GM19467 (cell line): ENCODE measurements at regions not wholly inside any gene's neighbourhood (a gene's known extent, or its start where the extent isn't known, plus 50 kb on each side); places are given as distances from the start of the nearest gene placed in this dataset.
"Not testable (repeated sequence)": the region's sequence is repeated elsewhere in the genome, so short reads cannot be mapped to it uniquely, and the experiment has no call there.

Experiments used
- ATAC-seq: cut with Tn5 transposase; IDR thresholded peaks from one replicate; pipeline ENCODE4 v1.9.1; 2021; ENCODE audit warnings: mild to moderate bottlenecking, moderate library complexity; ENCODE audit not compliant: unreplicated experiment

DNA sequence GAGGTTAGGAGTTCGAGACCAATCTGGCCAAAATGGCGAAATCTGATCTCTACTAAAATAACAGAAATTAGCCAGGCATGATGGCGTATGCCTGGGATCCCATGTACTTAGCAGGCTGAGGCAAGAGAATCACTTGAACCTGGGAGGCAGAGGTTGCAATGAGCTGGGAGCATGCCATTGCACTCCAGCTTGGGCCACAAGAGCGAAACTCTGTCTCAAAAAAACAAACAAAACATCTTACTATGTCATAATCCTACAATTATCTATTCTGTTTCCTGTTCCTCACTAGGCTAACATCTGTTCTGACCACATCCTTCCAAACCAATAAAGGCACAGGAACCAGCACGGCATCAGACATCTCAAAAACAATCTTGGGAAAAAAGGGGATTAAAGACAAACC is 361.8 kb upstream of the UBE2E3 start:
- no peak for ATAC-seq

DNA sequence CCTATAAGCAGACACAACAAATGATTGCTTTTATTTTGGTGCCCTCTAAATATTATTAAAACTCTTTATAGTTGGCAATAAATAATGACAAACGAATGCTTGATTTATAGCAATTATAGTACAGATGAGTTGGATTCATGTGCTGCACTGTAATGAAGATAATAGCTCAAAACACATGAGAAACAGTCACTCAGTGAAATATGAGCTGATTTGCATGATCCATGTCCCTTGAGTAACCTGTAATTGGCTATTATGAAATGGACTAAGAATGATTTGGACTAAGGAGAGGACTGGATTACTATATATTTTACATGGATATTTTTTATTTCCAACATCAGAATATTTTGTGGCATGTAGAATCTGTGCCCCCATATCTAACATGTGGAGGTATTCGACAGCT is 365.6 kb upstream of the UBE2E3 start:
- no peak for ATAC-seq

DNA sequence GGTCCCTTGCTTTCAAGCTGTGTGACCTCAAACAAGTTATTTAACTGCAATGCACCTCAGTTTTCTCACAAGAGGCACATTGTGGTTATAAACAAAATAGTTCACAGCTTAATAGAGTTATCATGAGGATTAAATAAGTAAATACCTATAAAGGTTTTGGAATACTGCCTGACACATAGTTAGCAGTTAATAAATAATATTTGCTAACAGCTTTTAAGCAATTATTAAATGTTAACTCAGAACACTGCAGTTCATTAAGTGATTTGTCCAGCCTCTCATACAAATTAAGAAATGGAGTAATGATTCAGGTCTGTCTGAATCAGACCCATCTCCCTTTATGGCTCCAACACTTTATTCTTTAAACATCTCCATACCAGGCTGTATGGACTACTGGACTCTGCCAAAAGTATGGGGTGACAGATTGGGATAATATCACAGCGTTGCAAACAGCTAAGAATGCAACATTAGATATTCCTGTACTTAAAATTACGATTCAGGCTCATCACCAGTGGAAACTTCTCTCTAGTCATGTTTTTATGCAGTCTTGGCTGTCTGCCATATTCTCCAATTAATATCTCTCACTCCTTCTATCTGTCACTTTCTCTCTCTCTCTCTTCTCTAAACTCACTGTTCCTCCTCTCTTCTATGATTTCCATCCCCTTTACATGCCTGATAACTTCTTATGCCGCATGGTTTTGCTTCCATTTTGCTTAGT is 370.6 kb upstream of the UBE2E3 start:
- ATAC-seq = no peak

DNA sequence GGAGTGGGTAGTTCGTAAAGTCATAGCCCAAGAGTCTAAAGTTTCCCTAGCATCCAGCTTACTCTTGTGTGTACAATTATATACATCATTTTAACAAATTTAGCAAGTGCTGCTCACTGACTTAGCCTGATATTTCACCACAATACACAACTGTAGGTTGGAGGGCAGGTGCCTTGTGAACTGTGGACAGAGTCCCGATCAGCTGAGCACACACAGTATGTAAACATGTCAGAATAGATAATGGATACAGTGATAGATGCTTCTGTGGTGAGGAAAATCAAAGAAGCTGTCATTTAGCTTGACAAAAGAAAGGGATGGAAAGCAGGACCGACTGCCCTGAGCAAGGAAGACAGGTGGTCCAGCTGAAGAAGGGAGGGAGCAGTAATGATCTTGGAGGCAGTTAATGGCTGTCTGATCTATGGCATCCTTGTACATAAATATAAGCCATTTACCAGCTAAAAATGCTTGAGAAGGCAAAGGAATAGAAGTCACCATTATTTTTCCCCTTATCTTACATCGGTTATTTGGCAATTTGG is 372.8 kb upstream of the UBE2E3 start:
- ATAC-seq = no peak

DNA sequence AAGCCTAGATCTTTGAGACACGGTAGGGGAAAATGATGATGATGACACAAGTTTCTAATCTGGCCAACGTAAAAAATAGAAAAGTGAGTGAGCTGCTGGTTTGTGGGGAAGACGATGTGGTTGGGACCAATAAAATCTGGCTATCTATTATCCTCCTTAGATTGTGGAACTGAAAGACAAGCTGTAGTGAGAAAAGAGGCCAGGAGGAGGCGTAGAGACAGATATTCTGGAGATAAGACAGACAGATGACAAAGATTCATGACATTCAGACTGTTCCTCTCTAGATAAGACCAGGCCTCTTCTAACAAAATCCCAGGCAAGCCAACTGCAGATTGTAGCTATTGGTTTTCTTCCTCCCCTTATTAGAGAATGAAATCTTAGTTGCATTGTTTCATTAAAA is 376.3 kb upstream of the UBE2E3 start:
- no peak for ATAC-seq

DNA sequence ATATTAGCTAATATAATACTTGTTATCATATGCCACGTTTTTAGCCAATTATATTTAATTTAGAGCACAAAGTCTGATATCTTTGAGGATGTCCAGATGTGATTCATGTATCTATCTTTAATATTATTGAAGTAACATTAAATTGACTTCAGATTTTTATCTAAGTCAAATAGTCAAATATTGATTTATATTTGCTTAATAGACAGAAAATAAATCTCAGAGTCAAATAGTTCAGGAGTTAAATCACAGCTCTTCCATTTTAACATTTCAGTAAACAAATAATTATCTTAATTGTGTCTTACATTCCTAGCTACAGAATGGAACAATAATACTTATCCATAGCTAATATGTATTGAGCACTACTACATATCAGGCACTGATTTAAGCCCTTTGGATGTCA is 379.4 kb upstream of the UBE2E3 start:
- ATAC-seq = no peak

DNA sequence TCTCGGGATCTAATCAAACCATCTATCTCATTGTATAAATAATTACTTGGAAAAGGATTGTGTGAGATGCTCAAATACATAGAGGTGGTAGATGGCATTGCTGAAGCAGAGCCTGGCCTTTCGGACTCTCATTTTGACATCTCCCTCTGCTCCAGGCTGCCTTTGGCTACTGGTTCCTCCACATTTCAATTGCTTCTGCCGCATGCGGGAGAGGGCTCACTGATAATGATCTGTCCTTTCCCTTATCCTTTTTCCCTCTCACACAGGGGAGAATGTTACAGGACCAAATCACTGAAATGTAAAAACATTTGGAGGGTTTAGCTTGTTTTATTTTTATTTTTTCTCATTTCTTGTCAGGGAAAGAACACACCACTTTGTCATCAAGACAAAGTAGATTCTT is 380.6 kb upstream of the UBE2E3 start:
- no peak for ATAC-seq

DNA sequence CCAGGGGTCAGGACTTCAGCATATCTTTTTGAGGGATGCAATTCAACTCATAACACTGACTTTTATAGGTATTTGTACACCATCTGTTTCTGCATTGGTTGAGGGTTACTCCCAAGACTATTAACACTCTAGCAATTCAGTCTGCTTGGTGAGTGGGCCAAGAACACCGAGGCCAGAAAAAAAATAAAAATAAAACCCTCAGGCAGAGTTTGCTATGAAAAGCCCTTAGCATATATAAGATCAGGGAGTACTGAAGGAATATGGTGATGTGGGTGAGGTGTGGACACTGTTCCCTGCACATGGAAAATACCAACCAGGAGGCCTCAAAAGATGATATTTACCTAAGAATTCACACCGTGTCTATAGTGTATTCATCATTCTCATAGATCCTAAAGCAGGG is 383.2 kb upstream of the UBE2E3 start:
- ATAC-seq = no peak

DNA sequence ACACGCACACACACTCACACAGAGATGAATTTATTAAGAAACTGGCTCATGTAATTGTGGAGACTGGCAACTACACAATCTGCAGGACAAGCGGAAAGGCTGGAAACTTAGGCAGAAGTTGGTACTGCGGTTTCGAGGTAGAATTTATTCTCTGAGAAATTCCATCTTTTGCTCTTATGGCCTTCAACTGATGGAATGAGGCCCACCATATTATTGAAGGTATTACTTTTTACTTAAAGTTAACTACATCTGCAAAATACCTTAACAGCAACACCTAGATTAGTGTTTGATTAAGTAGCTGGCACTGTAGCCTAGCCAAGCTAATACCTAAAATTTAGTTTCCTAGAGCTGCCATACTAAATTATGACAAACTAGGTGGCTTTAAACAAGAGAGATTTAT is 384.0 kb upstream of the UBE2E3 start:
- no peak for ATAC-seq

DNA sequence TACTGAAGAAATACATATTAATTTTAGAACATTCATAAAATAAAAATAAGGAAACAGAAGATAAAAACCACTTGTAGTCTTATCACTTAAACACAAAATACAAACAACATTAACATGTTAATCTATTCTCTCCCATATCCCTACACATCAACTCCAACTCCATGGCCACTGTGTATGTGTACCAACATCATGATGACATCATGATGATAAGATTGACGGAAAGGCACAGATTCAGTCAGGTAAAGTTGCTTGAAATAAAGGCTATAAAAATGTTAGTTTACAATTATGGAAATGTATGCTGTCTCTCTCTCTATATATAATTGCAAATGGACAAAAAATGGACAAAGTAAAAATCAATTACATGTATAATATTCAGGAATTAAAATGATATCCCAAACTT is 388.5 kb upstream of the UBE2E3 start:
- ATAC-seq = no peak

DNA sequence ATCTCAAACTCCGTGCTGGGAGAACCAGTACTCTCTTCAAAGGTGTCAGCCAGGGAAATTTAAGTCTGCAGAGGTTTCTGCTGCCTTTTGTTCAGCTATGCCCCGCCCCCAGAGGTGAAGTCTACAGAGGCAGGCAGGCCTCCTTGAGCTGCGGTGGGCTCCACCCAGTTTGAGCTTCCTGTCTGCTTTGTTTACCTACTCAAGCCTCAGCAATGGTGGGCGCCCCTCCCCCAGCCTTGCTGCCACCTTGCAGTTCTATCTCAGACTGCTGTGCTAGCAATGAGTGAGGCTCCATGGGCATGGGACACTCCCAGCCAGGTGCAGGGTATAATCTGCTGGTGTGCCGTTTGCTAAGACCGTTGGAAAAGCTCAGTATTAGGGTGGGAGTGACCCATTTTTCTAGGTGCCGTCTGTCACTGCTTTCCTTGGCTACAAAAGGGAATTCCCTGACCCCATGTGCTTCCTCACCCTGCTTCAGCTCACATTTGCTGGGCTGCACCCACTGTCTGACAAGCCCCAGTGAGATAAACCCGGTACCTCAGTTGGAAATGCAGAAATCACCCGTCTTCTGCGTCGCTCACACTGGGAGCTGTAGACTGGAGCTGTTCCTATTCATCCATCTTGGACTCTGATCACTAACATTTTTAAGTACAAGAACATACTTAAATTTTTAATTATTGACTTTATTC is 389.2 kb upstream of the UBE2E3 start:
- ATAC-seq = not testable (repeated sequence)

DNA sequence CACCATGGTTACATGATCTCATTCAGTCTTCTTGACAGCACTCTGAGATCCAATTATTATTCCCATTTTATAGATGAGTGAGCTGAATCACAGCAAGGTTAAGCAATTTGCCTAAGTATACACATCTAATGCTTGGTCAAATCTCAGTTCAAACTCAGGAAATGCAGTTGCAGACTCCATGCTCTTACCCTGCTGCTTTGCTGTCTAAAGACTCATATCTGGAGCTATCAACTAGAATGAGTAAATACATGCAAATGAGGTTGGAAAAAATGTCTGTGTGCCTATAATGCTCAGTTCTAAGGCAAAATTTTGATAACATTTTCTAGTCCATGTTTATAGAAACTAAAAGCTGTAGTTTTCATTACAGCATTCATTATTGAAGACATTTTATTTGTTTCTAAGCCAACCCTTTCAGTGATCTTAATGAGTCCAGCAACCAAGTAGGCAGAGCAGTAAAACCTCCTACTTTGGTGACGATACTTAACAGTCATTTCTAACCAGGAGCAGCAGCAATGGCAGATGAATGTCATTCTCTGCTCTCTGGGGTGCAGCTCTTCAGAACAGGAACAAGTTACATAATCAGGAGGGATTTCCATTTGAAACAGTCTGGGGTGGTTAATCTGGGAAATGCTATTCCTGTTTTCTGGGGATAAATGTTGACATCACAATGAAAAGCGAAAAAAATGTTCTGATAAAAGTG is 396.8 kb upstream of the UBE2E3 start:
- no peak for ATAC-seq

DNA sequence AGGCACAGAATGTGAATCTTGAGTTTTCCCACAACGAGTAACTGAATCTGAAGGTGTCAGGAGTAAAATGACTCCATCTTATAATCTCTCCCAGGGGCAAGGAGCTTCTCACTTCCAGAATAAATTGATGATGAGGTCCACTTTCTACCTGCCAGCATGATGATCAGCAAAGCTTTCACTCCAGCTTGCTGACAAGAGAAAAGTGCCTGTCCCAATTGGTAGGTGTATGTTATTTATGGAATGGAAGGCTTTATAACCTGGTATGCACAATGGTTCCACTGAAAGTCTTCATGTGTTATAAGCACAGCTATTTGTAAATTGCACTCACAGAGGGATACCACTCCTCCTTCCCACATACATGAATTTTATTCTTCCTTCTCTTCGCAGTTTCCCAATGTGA is 401.0 kb upstream of the UBE2E3 start:
- ATAC-seq = no peak

DNA sequence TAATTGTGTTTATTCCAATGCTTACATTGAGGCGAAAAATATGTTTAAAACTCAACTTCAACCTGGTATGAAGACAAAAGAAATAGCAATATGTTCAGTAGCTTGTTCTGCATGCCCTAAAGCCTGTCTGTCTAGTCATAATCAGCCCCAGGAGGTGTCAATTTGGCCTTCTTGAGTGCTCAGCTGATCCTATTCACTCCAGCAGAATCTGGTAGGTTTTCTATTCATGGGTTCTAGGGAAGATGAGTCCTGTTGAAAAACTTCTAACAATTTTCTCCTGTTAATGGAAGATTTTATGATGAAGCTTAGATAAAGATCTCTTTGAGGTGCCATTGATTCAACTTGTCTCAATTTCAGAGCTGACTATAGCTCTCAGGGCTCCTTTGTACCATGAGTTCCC is 402.0 kb upstream of the UBE2E3 start:
- ATAC-seq = no peak

DNA sequence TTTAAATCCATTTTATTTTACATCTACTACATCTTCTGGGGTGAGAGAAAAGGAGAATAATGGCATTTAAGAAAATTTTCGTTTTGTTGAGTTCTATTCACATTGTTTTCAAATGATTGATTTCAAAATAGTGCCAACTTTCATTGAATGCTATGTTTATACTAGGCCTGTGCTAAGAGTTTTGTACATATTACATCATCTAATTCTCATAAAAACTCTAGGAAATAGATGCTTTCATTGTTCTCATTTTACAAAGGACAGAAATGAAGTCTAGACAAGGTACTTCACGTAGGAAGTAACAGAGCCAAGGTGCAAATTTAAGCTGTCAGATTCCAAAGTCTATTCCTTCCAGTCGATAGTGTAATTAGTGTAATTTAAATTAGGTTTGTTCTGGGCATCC is 402.8 kb upstream of the UBE2E3 start:
- no peak for ATAC-seq

DNA sequence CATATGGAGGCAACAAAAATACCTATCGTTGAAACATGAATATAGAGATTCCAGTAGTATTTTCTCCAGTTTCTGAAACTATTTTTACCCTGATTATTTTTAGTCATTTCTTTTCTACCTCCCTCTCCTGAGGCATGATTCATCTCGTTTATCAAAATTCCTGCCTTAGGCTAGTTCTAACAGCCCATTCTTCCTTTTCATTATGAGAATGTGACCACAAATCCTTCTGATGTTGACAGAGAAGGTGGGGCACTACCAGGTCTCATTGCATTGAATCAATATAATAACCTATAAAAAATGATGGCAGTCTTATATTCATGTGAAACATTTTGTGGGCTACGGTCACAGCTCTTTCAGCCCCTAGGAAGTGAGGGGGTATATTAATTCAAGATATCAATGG is 406.5 kb upstream of the UBE2E3 start:
- ATAC-seq = no peak

DNA sequence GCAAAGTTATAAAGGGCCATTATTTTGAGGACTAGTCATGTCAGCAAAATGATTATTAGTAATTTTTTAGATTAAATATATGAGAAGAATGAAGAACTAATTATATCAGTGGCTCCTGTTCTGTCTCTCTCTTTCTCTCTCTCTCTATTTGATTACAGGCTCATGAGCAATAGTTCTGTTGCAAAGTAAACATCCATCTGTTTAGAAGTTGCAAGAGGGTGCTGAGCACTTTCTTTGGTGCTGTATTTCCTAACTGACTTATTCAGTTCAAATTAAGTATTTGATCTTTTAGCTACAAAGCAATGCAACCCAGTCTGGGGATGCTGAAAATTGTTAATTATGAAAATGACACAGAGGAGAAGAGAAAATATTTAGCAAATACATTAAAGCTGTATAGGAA is 408.1 kb upstream of the UBE2E3 start:
- ATAC-seq = no peak

DNA sequence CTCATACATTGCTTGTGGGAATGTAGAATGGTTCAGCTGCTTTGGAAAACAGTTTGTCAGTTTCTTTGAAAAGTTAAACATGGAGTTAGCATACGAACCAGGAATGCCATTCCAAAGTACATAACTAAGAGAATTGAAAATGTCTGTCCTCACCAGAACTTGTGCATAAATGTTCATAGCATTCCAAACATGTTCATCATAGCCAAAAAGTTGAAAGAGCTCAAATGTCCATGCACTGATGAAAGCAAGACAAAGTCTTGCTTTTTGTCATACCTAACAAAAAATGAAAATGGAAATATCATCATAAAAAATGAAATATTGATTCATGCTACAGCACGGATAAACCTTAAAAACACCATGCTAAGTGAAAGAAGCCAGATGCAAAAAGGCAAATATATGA is 408.8 kb upstream of the UBE2E3 start:
- ATAC-seq = no peak

DNA sequence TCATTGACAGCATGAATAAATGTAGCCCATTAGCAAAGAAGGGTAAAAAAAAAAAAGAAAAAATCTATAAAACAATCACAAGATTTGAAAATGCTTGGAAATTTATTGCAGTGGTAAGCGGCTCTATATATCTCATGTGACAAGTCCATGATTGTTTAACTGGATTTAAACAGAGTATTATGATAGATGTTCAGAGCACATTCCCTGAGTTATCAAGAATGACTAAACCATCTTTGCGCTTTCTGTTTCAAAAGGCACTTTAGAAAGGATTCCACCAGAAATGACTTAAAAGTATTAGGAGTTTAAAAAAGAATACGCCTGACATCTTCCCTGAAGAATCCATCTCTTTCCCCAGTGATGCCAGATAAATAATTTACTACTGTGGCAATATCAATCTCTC is 409.5 kb upstream of the UBE2E3 start:
- no peak for ATAC-seq

DNA sequence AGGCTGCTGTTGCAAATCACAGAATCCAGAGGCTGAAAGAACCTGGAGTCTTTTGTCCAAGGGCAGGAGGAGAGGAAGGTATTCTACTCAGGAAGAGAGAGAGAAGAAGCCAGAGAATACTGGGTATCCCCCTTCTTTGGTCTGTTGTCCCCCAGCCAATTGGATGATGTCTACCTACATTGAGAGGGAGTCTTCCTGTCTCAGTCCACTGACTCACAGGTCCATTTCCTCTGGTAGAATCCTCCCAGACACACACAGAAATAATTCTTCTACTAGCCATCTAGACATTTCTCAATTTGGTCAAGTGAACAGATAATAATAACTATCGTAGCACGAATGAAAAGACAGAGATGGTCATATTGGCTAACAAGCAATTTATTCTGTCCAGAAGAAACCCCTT is 416.4 kb upstream of the UBE2E3 start:
- ATAC-seq = no peak

DNA sequence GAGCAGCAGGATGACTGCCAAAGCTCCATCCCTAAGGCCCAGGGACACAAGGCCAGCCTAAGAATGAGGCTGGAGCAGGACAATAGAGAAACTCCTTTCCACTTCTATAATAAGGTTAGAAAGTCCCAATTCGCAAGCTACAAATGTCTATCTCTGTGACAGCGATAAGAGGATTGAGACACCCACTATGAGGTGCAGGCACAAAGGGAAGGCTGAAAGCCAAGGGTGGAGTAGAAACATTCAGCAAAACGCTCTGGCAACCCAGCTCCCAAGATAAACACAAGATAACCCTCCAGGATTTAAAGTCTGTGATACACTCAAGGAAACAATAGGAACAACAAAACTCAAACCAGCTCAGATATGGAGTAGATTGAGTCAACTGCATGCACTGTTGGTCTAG is 418.0 kb upstream of the UBE2E3 start:
- ATAC-seq = no peak

DNA sequence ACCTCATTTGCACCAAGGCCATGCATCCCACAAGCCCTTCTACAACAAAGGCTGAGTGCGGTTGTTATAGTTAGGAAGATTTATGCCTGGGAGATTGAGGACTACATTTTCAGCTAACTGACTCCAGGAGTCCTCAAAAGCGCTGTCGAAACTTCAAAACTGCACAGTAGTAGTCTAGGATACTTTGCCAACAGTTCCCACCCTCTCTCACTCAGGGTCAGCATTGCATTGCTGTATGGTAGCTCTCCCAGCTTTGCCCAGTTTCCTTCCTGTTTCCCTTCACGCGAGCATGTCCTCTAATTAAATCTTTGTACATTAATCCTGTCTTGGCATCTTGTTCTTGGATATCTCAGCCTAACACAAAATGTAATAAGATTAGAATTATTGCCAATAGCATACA is 420.6 kb upstream of the UBE2E3 start:
- ATAC-seq = no peak
